HG03066 (cell line): ENCODE measurements at regions not wholly inside any gene's neighbourhood (a gene's known extent, or its start where the extent isn't known, plus 50 kb on each side); places are given as distances from the start of the nearest gene placed in this dataset.

Experiments used
- ATAC-seq: cut with Tn5 transposase; IDR thresholded peaks from one replicate; pipeline ENCODE4 v1.9.1; 2021; ENCODE audit warnings: low read depth; ENCODE audit not compliant: unreplicated experiment

DNA sequence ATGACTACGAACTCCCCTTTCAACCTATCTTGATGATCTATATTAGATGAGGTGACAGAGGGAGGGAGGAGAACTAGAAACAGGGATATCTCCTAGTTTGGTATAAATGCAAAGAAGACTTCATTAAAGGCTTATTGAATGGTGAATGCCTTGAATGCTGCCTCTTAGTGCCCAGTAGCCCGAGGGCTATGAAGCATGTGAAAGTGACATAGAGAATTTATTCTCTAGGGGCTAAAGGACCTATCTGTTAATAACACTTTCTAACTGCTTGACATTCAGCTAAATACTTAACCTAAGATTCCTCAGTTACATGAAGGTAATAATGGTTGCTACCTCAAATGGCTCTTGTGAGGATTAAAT is 764.1 kb downstream of the LTN1 start:
- ATAC-seq, result no peak

DNA sequence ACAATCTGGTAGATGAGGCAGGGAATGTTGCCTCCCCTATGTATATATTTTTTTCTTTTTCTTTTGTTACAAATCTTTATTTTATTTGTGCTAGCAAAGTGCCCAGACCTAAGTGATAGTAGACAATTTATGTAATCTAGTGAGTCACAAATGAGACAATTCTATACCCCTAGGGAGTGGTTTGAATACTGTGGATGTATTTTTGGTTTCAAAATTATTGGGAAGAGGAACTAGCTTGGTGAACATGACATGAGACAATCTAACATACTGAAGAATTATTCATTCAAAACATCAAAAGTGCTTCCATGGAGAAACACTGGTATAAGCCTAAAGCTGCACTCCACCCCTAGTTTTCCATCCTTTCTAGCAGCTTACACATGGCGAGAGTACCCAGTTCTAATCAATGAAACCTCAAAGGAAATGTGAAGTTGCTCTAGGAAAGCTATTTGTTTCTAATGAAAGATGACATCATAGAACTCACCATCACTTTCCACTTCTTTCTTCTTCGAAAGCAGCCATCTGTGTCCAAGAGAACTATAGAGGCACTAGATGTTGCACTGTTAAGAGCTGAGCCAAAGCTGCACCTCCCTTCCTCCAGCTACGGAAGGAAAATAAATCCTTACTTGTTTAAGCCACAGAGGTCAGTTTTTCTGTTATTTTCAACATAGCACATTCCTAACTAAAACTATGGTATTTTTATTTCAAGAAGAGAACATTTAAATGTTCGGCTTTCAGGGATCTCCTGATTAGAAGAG is 764.6 kb downstream of the LTN1 start:
- ATAC-seq, result no peak

DNA sequence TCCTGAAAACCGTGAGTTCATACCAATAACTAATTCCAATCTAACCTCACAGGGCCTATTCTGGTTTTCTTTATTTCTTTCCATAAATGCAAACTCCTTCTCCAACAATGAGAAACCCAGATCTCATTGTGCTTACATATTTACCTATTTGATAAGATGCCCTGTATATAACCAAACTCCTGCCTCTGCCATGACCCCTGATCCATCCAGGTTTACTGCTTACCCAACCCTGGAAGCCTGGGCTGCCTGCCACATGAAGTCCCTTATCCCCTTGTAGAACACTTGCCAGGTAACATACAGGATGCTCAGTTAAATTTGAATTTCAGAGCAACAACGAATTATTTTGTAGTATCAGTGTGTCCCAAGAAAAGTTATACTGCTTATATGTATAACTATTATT is 766.1 kb downstream of the LTN1 start:
- ATAC-seq, result no peak

DNA sequence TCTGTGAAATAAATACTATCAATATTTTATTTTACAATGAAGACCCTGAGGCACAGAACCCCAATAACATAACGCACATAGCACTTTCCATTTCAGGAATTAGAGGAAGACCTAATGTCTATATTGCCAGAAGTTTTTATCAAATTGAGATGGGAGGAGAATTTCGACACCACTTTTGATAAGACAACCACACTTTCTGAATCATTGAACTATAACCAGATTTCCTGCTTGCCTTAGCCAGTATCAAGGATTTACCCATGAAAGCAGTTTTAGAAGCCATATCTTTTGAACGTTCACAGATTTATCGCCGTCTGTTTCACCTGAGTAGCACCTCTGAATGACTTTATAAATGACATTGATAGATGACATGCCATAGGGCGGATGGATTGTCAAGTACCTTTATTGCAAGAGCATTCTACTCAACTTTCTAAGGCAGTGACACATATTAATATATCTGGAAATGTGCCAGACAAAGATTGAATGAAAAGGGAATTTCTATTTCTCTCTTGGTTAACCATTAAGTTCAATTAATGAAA is 768.4 kb downstream of the LTN1 start:
- no peak for ATAC-seq

DNA sequence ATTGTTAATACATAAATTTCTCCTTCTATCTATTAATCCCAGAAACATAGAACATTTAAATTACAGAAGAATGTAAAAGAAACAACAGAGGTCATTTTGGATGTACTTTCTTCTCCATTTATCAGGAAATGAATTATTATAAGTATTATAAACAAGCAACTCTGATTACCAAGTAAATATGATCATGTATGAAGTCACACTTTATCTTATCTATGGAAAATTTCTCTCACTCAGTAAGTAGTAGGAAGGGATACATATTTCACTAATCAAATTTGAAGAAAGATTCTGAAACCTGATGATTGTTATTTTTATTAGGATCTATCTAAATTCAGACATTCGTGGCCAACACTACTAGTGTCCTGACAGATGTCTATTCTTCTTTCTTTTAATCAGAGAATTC is 770.7 kb downstream of the LTN1 start:
- ATAC-seq, result no peak

DNA sequence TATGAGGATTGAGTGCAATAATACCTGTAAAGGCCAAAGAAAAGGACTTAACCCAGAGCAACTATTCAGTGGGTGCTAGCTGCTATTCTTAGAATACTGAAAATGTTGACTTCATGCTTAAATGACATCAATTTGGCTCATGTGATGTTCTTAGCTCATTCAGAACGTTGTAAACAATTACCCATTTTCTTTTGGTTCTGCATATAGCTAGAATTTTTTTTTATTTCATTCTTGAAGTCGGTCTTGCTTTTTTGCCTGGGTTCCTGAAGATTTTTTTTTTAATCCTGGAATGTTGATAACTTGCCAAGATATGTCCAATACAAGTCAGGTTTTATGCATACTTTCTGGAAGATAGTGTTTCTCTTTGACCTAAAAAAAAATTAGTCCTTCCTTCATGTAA is 772.0 kb downstream of the LTN1 start:
- no peak for ATAC-seq

DNA sequence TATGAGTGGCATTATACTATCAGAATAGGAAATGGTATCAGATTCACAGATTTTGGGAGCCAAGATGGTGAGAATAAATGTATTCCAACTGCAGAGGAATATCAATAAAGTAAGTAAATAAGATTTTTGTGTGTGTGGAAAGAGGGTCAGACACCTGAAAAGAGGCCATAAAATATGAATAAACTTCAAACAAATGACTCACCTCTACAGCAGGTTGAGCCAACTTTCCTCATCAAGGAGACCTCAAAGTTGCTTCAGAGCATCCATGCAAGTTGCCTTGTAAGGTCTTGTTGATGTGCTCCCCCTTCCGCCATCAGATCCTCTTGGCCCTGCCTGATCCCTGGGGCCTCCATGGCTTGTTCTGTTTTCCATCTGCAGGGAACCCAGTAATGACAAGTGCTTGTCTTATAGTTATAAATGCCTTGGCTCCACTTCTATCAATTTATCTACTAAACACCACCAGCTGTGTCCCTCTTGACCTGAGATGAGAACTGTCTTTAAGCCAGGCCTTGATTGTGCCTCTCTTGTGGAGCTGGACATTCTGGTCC is 775.6 kb downstream of the LTN1 start:
- no peak for ATAC-seq

DNA sequence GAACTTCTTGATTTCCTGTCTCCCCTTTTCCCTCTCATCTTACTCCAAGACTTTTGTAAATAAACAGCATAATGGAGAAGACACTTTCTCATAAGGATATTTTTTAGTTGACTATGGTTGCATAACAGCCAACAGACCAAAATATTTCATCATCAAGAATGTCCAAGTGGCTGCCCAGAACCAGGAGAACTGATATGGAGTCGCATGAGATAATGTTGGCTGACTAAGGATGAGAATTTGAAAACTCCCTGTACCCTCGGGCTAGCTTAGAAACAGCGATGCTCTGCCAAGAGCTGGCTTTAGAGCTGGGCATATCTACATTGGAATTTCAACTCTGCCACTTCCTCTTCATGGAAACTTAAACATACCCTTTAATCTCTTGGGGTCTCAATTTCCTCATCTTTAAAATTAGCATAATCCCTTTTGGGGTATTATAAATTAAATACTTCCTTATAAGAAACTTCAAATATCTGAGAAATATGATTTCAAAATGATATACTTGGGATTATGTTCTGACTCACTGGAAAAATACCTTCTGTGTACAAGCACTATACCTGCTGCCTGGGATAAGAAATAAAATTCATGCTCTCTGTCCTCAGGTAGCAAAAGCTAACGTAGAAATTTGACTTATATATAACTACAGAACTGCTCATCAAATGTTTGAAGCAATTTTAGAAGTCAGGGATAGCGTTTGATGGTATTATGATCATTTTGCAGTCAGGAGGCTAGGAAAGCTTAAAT is 777.3 kb downstream of the LTN1 start:
- ATAC-seq, result no peak

DNA sequence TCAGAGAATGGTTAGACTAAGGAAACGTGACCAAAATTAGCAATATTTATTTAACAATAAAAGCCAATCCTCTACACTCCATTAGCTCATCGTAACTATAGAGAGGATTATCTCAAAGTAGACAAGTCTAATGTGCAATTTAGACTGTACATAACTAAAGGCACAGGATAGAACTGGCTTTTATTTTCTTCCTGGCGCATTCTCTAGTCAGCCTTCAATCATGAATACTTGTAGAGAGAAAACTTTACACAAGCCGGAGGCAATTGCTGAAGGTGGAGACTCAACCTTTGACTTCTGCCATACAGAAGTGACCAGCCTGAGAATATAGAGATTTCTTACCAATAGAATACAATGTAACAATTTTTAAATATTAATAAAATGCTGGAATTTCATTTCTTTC is 777.9 kb downstream of the LTN1 start:
- no peak for ATAC-seq

DNA sequence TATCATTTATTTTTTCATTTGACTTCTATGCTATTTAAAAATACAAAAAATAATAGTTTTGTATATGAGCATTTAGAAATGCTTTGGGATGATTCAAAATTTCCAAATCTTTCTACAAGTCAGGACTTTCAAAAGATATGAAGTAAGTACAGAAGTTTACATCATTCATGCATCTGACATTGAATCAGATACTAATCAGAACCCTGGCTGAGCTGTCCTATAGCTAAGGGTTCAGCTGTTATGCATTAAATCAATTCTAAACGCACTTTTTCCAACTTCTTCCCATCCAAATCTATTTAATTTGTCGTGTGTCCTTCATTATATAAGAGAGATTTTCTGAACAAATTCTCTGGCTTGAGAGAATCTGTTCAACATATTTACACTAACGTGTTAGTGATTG is 779.4 kb downstream of the LTN1 start:
- no peak for ATAC-seq

DNA sequence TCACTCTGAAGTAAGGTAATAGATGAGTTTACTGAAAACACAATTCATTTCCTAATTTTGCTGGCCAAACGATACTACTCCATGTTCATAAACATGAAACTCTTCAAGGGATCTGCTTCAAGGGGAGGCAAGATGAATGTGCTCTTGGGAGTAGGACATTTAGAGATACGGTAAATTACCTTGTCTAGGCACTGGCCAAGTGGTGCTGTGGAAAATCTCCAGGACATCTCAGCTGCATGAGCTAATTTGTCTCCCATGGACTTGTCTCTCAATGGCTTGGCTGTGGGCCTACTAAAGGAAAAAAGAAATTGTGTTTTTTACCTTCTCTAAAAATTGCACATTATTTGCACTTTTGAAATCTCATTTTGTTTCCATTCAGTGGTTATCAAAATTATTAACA is 780.6 kb downstream of the LTN1 start:
- no peak for ATAC-seq

DNA sequence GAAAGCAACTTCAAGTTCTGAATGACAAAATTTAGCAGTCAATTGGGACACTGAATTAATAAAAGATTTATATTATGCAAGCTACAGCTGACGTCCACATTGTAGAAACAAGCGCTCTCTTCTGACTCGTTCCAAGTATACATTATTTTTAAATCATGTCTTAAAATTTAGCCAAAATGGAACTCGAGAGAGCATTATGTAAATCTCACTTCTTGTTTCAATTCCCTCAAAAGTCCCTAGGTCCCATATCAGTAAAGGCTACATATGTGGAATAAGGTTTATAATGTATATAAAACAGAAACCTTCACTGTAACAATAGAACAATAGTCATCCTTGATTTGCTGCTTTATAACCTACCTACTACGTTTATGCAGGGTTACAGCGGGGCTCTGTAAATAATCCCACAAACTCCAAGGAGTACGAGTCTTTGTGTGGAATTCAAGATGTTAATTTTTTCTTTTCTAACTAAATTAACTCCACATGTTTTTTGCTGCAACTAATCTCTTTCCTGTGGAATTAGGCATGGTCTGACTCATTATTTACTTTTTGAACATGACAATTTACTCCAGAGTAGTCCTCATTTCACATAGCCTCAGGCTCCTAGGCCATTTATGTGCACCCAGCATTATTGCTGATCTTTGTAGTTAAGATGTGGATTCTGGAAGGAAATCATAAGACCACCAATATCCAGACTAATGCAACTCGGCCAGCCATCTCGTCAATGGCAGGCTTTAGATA is 785.1 kb downstream of the LTN1 start:
- ATAC-seq, result no peak

DNA sequence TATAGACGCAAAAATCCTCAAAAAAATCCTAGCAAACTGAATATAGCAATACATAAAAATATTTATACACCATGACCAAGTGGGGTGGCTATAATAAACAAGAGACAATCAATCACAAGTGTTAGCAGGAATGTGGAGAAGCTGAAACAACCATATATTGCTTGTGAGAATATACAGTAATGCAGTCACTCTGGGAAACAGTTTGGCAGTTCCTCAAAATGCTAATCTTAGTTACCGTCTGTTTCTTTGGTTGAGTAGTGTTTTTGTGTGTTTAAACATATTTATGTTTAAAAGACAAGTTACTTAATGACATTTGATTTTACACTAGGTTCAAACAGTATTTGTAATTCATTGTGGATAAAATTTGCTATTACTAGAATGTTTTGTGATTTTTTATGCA is 792.0 kb downstream of the LTN1 start:
- ATAC-seq, result no peak

DNA sequence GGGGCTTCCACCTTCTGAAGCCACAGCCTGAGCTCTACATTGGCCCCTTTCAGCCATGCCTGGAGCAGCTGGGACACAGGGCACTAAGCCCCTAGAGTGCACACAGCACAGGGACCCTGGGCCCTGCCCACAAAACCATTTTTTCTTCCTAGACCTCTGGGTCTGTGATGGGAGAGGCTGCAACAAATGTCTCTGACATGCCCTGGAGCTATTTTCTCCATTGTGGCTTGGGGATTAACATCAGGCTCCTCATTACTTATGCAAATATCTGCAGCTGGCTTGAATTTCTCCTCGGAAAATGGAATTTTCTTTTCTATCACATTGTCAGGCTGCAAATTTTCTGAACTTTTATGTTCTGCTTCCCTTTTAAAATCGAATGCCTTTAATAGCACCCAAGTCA is 795.7 kb downstream of the LTN1 start:
- no peak for ATAC-seq

DNA sequence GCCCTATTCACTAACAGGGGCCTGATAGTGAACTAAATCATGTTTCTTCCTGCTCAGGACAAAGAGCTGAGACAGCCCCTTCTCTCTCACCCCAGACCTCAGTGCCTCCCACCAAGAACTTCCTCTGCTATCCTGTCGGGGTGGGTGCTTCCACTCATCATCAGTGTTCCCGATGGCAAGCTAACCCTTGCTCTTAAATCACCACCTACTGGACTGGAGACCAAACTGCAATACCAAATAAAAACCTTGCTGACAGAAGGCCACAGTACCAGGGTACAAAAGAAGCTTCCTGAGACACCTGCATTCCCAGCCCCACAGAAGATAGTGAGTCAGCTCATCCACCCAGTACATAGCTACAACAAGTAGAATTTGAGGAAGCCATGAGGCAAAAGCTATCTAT is 799.5 kb downstream of the LTN1 start:
- no peak for ATAC-seq

DNA sequence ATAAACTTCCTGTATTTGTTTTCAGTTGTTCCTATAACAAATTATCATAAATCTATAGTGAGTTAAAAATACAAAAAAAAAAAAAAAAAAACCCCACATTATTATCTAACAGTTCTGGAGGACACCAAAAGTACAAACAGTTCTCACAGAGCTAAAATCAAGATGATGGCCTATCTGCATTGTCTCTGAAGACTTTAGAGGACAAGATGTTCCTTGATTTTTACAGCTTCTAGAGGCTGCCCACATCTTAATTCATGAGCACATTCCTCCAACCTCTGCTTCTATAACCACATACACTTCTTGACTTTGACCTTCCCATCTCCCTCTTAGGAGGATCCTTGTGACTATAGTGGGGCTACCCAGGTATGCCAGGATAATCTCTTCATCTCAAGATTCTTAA is 806.1 kb downstream of the LTN1 start:
- no peak for ATAC-seq

DNA sequence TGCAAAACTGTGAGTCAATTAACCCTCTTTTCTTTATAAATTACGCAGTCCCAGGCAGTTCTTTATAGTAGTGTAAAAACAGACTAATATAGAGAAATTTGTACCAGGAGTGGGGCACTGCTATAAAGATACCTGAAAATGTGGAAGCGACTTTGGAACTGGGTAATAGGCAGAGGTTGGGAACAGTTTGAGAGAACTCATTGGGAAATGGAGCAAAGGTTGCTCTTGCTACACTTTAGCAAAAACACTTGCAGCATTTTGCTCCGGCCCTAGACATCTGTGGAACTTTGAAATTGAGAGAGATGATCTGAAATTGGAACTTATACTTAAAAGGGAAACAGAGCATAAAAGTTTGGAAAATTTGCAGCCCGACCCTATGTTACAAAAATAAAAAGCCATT is 810.9 kb downstream of the LTN1 start:
- ATAC-seq, result no peak

DNA sequence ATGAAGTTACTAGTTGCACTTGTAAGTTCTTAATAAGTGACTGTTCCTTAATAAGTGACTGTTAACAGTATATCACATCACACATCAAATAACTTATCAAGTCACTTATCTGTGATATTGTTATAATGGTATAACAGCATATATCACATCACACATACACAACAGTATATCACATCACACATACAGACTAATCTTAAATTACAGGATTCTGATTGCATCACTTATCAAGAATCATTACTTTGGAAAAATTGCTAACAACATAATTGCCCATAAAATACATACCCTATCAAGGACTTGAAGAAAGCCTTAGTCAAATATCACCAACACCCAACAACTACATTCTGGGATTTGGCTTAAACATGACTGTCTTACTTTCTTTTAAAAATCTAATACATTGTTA is 813.5 kb downstream of the LTN1 start:
- ATAC-seq, result no peak

DNA sequence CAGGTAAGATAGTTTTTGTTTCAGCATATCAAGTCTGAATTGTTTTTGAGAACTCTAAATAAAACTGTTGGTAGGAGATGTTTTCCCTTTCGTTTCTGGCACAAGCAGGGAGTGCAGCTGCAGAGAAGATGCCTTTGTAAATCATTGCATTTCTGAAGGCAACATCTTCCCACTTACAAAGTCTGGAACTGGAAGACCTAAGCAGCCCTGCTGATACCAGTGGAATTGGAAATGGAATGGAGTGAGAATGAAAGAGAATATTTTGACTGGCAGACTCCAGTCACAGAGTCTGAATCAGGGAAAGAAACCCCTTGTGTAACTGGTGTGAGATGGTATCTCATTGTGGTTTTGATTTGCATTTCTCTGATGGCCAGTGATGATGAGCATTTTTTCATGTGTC is 815.6 kb downstream of the LTN1 start:
- no peak for ATAC-seq

DNA sequence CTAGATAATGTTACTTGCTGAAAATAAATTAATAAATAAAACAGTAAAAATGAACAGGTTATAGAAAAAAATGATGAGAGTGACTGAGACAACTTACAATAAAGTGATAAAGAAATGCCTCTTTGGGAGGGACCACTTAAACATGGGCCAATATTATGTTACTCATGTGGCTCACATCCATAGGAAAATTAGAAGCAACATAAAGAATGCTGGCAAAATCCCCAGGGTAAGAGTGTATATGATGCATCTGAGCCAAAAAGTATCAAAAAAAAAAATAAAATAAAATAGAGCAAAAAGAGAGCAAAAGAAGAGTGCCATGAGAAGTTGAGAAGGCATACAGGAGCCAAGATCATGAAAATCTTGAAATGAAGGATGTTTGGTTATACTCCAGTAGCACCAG is 818.0 kb downstream of the LTN1 start:
- ATAC-seq, result no peak

DNA sequence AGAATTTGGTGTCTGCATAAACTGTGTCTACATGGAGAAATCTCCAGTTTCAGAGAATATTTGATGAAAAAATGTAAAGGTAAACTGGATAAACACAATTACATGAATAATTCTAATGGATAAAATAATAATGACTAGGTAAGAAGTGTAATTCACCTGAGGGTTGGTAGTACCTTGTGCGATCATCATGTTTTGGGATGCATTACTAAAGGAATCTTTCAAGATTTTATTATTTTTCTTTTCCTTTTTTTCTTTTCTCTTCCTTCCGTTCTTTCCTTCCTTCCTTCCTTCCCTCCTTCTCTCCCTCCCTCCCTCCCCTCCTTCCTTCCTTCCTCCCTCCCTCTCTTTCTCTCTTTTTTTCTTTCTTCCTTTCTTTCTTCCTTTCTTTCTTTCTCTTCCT is 818.7 kb downstream of the LTN1 start:
- no peak for ATAC-seq
